ENCODE measurements at regions not wholly inside any gene's neighbourhood (a gene's known extent, or its start where the extent isn't known, plus 50 kb on each side); places are given as distances from the start of the nearest gene placed in this dataset.

DNA sequence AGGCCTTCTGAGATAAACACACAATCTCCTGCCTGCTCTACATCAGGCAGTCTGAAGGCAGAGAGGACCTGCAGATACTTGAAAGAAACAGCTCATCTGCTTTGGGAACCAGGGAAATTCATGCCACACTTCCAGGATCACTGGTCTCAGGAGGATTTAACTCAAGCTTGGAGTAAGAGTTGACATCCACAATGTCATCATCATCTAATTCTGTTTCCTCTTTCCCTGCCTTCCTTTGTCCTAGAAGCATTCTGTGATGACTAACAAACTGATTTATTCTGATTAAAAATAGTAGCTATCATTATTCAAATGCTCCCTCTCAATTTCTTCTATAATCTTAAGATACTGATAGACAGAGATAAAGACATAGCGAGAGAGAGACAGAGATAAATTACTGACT, 766.8 kb downstream of the BCL11A start:
- TF ChIP-seq GATA2 (IDR thresholded peaks at IDR 0.05; ENCODE audit: low read depth, low read length) (no peak), GATA3 (IDR thresholded peaks at IDR 0.05; ENCODE audit: low read depth, low read length) (no peak)

DNA sequence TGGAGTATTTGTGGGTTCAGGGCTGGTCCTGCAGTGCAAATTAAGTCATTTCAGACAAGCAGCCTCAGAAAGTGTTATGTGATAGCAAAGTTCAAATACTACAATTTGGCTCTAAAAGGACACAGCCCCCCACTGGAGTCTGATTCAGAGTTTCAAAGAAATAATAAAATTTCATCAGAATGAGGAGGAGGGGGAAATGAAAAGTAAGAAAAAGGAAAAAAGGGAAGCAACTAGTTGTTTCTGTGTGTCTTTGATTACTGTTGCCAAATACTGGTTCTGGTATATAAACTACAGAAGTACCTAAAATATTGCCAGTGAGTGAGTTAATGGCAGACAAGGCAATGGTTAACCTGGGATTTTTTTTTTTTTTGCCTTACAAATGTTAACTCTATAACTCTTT, 773.9 kb downstream of the BCL11A start:
- TF ChIP-seq GATA2 (IDR thresholded peaks at IDR 0.05; ENCODE audit: low read depth, low read length) (no peak), GATA3 (IDR thresholded peaks at IDR 0.05; ENCODE audit: low read depth, low read length) (no peak)

DNA sequence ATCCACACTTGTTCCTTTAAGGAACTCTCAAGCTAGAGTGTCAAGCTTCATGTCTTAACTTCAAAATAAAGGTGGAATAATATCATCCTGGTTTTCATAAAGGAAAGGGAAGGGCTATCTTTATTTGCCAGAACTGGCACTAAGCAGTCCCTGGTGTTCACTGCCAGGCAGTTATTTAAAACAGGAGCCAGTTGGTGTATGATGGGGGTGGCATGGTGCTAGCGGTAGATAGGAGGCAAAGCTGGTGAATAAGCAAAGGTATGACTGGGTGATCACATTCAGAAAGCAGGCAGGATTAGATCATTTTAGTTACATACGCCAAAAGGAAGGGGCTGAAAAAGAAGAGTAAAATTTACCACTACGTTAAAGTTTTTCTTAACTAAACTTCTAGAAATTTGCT, 776.3 kb downstream of the BCL11A start:
- no peak for TF ChIP-seq GATA3 (IDR thresholded peaks at IDR 0.05; ENCODE audit: low read depth, low read length)
- no peak for TF ChIP-seq GATA2 (IDR thresholded peaks at IDR 0.05; ENCODE audit: low read depth, low read length)

DNA sequence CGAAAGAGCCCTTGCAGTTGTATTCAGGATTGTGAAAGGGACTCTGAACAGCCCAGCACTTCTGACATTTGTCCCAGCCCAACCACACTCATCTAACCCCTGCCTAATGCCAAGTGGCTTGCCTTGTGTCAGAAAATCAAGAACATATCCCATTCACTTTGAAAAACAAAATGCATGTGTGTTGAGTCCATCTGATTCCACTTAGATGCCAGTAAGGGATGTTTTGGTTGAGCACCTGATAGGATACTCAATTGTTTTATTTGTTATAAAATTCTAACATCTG, 776.8 kb downstream of the BCL11A start:
- no peak for TF ChIP-seq GATA2 (IDR thresholded peaks at IDR 0.05; ENCODE audit: low read depth, low read length)
- no peak for TF ChIP-seq GATA3 (IDR thresholded peaks at IDR 0.05; ENCODE audit: low read depth, low read length)

GRCh38 chr2:59774821-59775433, 778.5 kb downstream of the BCL11A start:
- TF ChIP-seq GATA2 (IDR thresholded peaks at IDR 0.05; ENCODE audit: low read depth, low read length) (no peak), GATA3 (IDR thresholded peaks at IDR 0.05; ENCODE audit: low read depth, low read length) (no peak)

GRCh38 chr2:59770651-59771050, 782.8 kb downstream of the BCL11A start:
- TF ChIP-seq GATA3 (IDR thresholded peaks at IDR 0.05; ENCODE audit: low read depth, low read length): no peak
- no peak for TF ChIP-seq GATA2 (IDR thresholded peaks at IDR 0.05; ENCODE audit: low read depth, low read length)

GRCh38 chr2:59761966-59762365, 791.5 kb downstream of the BCL11A start:
- TF ChIP-seq GATA3 (IDR thresholded peaks at IDR 0.05; ENCODE audit: low read depth, low read length) (no peak), GATA2 (IDR thresholded peaks at IDR 0.05; ENCODE audit: low read depth, low read length) (no peak)

- TF ChIP-seq GATA2 (IDR thresholded peaks at IDR 0.05; ENCODE audit: low read depth, low read length): no peak
- no peak for TF ChIP-seq GATA3 (IDR thresholded peaks at IDR 0.05; ENCODE audit: low read depth, low read length)
Observed at GRCh38 chr2:59756150-59756549, 797.3 kb downstream of the BCL11A start.

DNA sequence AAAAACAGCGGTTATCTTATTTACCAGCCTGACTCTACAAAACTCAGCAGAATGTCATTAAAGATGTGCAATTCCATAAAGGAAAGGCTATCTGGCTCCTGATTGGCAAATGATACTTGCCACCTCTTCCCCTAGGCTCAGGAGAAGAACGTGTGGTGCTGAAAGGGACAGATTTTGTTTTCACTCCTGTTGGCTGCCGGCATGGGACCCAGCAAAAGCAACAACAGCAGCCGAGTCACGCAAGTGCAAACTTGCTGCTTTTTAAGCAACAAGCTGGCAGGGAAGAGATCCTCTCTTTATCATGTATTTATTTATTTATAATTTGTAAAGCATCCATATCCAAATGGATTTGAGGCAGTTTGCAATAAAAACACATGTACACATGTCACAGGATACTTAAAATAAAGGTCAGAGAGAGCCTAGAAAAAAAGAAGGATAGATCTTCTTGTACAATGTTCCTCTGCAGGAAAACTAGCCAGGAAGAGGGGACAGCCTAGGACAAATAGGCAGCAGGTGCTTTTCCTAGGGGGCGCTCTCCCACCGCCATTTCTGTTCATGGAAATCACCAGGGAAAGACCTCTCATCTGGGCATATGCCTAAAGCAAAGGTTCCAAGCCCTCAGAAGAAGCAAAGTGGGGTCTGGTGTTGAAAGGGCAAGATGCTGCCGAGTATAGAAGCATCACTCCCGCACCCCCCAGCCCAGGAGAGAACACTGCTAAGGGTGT, 799.3 kb downstream of the BCL11A start:
- TF ChIP-seq GATA3 (IDR thresholded peaks at IDR 0.05; ENCODE audit: low read depth, low read length) (no peak), GATA2 (IDR thresholded peaks at IDR 0.05; ENCODE audit: low read depth, low read length) (no peak)

GRCh38 chr2:59752512-59752911, 800.9 kb downstream of the BCL11A start:
- TF ChIP-seq GATA3 (IDR thresholded peaks at IDR 0.05; ENCODE audit: low read depth, low read length): no peak
- TF ChIP-seq GATA2 (IDR thresholded peaks at IDR 0.05; ENCODE audit: low read depth, low read length): no peak

DNA sequence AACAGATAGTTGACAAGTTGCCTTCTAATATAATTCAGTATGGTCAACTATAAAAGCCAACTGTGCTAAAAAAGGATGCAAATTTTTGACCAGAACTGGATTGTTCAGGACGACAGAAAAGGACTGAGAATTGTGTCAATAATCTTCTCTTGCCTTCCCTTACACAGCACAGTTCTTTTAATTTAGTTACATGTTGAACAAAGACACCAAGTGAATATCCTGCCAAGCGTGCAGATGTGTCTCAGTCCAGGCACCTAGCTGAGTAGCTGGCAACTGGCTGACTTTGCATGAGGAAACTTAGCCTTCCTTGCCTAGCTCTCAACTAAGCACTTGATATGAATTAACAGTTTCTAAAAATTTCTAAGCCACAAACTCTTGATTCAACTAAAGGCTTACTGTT, 801.4 kb downstream of the BCL11A start:
- no peak for TF ChIP-seq GATA3 (IDR thresholded peaks at IDR 0.05; ENCODE audit: low read depth, low read length)
- TF ChIP-seq GATA2 (IDR thresholded peaks at IDR 0.05; ENCODE audit: low read depth, low read length): no peak

DNA sequence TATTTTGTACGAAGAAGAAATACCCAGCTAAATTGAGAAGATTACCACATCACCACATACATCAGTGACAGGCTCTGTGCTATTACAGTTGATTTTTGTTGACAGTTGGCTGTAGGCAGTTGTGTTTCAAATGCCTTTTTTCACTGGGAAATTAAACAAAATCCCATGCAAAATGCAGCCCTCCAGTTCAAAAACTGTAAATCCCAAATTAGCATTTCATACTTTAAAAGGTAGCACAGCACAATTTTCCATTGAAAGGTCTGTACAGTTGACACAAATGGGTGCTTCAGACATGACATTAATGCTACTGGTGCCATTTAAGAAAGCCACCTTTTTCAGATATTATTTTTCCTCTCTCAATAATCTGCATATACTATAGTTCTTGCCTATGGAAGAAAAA, 807.2 kb downstream of the BCL11A start:
- TF ChIP-seq GATA3 (IDR thresholded peaks at IDR 0.05; ENCODE audit: low read depth, low read length) (no peak), GATA2 (IDR thresholded peaks at IDR 0.05; ENCODE audit: low read depth, low read length) (no peak)

- TF ChIP-seq GATA2 (IDR thresholded peaks at IDR 0.05; ENCODE audit: low read depth, low read length) (no peak), GATA3 (IDR thresholded peaks at IDR 0.05; ENCODE audit: low read depth, low read length) (no peak)
Observed at GRCh38 chr2:59745085-59745484, 808.4 kb downstream of the BCL11A start.

GRCh38 chr2:59744436-59744835, 809.0 kb downstream of the BCL11A start:
- no peak for TF ChIP-seq GATA2 (IDR thresholded peaks at IDR 0.05; ENCODE audit: low read depth, low read length)

DNA sequence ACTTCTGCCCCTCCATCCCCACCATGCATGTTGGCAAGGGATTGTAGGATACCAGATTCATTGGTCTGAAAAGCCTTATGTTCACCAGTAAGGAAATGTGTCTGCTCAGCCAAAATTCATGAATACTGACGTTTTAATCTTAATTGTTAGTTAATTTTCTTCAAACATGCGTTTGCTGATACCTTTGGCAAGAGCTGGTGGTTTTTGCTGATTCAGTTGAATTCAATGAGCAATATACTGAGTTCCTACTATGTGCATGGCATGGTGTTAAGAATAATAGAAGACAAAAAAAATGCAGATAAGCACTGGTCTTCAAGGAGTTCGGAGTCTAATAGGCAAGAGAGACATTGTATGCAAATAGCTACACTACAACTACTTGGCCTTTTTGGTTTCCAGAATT, 811.6 kb downstream of the BCL11A start:
- TF ChIP-seq GATA3 (IDR thresholded peaks at IDR 0.05; ENCODE audit: low read depth, low read length) (no peak), GATA2 (IDR thresholded peaks at IDR 0.05; ENCODE audit: low read depth, low read length) (no peak)

DNA sequence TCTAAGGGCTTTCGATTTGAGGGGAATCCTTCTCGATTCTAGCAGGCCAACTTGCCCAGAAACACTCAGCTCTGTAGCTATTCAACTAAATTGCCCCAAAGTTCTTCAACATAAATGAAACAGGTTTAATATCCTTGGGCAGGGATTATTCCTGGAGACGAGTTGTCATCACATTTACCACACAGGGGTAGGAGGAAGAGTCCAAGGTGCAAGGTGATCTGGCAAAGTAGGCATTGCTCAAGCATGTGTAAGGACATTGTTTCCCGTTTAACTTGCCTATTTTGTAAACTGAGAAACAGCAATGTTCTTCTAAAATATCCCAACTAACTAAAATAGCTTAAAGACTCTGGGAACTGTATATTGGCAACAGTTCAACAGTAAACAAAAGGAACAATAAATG, 814.3 kb downstream of the BCL11A start:
- no peak for TF ChIP-seq GATA3 (IDR thresholded peaks at IDR 0.05; ENCODE audit: low read depth, low read length)
- TF ChIP-seq GATA2 (IDR thresholded peaks at IDR 0.05; ENCODE audit: low read depth, low read length): no peak
